Kidney (tissue), 13 donors: ENCODE measurements at regions not wholly inside any gene's neighbourhood (a gene's known extent, or its start where the extent isn't known, plus 50 kb on each side); places are given as distances from the start of the nearest gene placed in this dataset.

Source experiments
- DNase-seq, 5 donors: peaks; one replicate each; pipeline ENCODE4 v3.0.0-alpha.2; 2013 to 2020
- FAIRE-seq: peaks from 2 replicates; lab custom pipeline; 2012; peaks lifted over from hg19 to GRCh38; lab: Jason Lieb, UNC
- H3K27ac ChIP-seq, 2 donors: one replicate each; pipeline ENCODE4 v1.7.0; 2013; ENCODE audit warnings: low read depth in 2 of 2, low read length in 2 of 2, inconsistent platforms in 1 of 2
- H3K27me3 ChIP-seq: one replicate; pipeline ENCODE4 v1.7.1; 2013; ENCODE audit warnings: low read length, inconsistent platforms; ENCODE audit not compliant: control insufficient read depth, insufficient read depth
- H3K36me3 ChIP-seq, 3 donors: one replicate each; pipeline versions ENCODE4 v1.7.0 to v1.7.1; 2013; ENCODE audit warnings: low read length in 3 of 3, control low read depth in 1 of 3, inconsistent platforms in 1 of 3; ENCODE audit not compliant: insufficient read depth in 3 of 3, control insufficient read depth in 2 of 3
- H3K4me1 ChIP-seq, 3 donors: one replicate each; pipeline versions ENCODE4 v1.7.0 to v1.7.1; 2013; ENCODE audit warnings: low read length in 3 of 3, inconsistent platforms in 1 of 3, low read depth in 1 of 3; ENCODE audit not compliant: control insufficient read depth in 2 of 3, insufficient read depth in 2 of 3
- H3K4me3 ChIP-seq, 3 donors: one replicate each; pipeline versions ENCODE4 v1.7.0 to v1.8.1; 2013; ENCODE audit warnings: low read length in 3 of 3, control low read depth in 1 of 3, inconsistent platforms in 1 of 3
- H3K9ac ChIP-seq, 3 donors: one replicate each; pipeline versions ENCODE4 v1.7.0 to v1.7.1; 2013; ENCODE audit warnings: low read length in 3 of 3, control low read depth in 1 of 3, inconsistent platforms in 1 of 3
- H3K9me3 ChIP-seq, 3 donors: one replicate each; pipeline versions ENCODE4 v1.7.0 to v1.7.1; 2013; ENCODE audit warnings: low read length in 3 of 3, control low read depth in 1 of 3, inconsistent platforms in 1 of 3; ENCODE audit not compliant: control insufficient read depth in 2 of 3, insufficient read depth in 1 of 3
- intact Hi-C: fragments of 100-400 bp; cut with DNase I; formaldehyde crosslinking; loops from one replicate; pipeline ENCODE4 v1.11.1; 2022
- TF ChIP-seq, protein P1 (sequence below): IDR thresholded peaks from 3 replicates; pipeline ENCODE4 v1.5.1; 2012; ENCODE audit warnings: mild to moderate bottlenecking, moderate library complexity, borderline replicate concordance; ENCODE audit not compliant: insufficient read depth; ENCODE audit errors: extremely low read depth
- donor health status: control.
- donor health status: control.
- donor health status: control.
- donor health status: control.
- donor health status: control.
- donor health status: DM: yes; HTN: yes; CAD: no.
- donor health status: Normal renal cell carcinoma (clear cell type).

DNA sequence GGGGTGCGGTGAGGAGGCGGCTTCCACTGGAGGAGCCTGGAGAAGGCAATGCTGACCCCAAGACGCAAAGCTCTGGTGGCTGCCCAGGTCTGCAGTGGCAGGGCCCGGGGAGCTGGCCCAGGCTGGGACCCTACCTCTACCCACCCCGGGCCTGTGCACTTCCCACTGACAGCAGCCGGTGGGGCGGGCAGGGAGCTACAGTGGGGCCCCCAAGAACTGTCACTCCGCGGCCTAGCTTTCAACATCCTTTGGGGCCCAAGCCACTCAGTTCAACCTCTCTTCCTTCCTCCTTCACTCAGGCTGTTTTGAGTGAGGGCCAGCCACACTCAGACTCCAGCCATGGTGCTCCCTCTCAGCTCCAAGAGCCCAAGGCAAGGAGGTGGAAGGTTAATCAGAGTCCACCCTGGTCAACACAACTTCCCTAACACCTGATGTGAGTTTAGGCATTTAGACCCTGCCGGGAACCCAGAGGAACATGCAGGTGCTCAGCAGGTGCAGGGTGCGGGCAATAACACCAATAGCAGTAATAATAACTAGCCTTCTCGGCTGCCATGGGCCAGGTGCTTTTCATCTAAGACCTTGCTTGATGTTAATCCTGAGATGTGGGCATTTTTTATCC, 93.6 kb downstream of the ZFP36L2 start:
- intact Hi-C loops, result no loop called here
- Histone ChIP-seq H3K4me3 (no peak overlapping the region), H3K4me1 (peaks cover 0 to 30% (median 0%) of the 10 kb centered on the region in 3 donors), H3K36me3 (no peaks in the 10 kb centered on the region), H3K27me3 (no peaks in the 10 kb centered on the region), H3K27ac (no peak overlapping the region), H3K9me3 (no peaks in the 10 kb centered on the region), H3K9ac (no peak overlapping the region)
- TF ChIP-seq, protein P1, sequence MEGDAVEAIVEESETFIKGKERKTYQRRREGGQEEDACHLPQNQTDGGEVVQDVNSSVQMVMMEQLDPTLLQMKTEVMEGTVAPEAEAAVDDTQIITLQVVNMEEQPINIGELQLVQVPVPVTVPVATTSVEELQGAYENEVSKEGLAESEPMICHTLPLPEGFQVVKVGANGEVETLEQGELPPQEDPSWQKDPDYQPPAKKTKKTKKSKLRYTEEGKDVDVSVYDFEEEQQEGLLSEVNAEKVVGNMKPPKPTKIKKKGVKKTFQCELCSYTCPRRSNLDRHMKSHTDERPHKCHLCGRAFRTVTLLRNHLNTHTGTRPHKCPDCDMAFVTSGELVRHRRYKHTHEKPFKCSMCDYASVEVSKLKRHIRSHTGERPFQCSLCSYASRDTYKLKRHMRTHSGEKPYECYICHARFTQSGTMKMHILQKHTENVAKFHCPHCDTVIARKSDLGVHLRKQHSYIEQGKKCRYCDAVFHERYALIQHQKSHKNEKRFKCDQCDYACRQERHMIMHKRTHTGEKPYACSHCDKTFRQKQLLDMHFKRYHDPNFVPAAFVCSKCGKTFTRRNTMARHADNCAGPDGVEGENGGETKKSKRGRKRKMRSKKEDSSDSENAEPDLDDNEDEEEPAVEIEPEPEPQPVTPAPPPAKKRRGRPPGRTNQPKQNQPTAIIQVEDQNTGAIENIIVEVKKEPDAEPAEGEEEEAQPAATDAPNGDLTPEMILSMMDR, result no peak
- FAIRE-seq, result no peak
- peak in 2 of 5 donors; percentile 29 to 77 for DNase-seq

DNA sequence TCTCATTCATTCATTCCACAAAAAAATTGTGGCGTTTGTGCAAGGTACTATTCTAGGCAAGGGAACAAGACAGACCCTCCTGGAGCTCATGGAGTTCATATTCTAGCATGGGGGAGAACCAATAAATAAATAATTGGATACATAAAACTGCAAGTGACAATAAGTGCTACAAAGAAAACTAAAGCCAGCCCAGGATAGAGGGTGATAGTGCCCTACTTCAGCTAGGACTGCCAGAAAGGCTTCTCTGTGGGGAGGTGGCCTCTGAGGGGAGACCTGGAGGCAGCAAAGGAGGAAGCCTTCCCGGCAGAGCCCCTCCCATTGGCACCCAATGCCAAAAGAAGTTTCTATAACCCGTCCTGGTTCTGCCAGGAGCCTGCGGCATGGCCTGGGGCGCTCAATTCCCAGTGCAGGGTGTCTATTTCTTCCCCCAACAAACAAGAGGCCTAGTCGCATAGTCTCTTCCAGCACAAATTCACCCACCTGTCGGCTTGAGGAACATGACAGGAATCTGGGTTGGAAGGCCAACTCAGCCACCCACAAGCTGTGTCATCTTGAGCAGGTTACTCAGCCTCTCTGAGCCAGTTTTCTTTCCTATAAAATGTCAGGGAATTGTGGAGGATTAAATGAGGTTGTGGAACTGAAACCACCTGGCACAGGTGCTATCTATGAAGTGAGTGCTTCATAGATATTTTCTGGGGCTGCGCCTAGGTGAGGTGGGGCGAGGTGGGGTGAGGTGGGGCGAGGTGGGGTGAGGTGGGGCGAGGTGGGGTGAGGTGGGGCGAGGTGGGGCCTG, 94.3 kb downstream of the ZFP36L2 start:
- no peak for FAIRE-seq
- peaks cover 0 to 30% (median 3%) of the 10 kb centered on the region in 3 donors for H3K4me1 ChIP-seq

DNA sequence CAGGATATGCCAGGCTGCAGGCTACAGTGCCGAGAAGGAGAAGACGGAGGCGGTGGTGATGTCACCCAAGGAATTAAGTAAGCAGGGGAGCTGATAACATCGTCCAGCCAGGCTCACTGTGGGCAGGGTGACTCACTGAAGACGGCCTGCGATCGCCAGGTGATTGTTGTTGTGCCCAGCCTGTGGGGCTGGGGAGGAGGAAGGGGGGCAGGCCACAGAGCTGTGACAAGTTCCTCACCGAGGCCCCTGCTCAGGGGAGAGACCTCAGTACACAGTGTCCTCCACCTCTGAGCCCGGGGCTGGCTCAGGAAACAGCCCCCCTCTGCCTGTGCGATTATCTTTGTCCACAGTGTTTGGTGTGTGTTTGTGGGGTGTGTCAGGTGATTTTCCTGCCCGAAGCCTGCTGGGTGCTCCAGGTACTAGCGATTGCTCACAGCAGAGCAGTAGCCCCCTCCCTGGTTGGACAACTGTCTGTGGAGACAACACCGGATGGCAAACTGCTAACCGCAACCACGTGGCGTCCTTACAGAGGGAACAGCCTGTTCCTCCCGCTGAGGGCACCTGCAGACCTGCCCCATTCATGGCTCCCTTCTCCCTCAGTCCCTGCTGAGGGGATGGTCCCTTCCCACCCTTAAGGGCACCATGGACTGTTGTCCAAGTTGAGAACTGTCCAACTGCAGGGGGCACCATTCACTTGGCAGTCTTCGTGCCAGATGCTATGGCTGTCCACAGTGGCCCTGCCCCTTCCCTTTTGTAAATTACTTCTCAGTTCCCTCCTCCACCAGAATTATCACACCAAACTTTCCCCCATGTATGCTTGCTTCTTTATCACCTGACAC, 95.1 kb downstream of the ZFP36L2 start:
- Histone ChIP-seq H3K9ac (peak overlapping the region in 1 of 3 donors; percentile 28), H3K9me3 (no peaks in the 10 kb centered on the region), H3K27ac (peak overlapping the region in 1 of 2 donors; percentile 40), H3K4me3 (no peak overlapping the region), H3K36me3 (no peaks in the 10 kb centered on the region), H3K27me3 (no peaks in the 10 kb centered on the region), H3K4me1 (peaks cover 0 to 28% (median 3%) of the 10 kb centered on the region in 3 donors)
- DNase-seq (peak in 2 of 5 donors; percentile 44 to 93), FAIRE-seq (no peak)
- intact Hi-C loops, result no loop called here
- TF ChIP-seq, protein P1, result peak; percentile 62

More for the DNA sequence above, 94.3 kb downstream of the ZFP36L2 start:
- Histone ChIP-seq H3K36me3 (no peaks in the 10 kb centered on the region), H3K9ac (no peak overlapping the region), H3K27me3 (no peaks in the 10 kb centered on the region), H3K4me3 (no peak overlapping the region), H3K27ac (no peak overlapping the region), H3K9me3 (no peaks in the 10 kb centered on the region)
- TF ChIP-seq, protein P1, result no peak
- peak in 2 of 5 donors; percentile 23 to 68 for DNase-seq
- intact Hi-C loops, result no loop called here
